Posterior cingulate gyrus (tissue), 11 donors: ENCODE measurements at regions not wholly inside any gene's neighbourhood (a gene's known extent, or its start where the extent isn't known, plus 50 kb on each side); places are given as distances from the start of the nearest gene placed in this dataset.

Source experiments
- DNase-seq, 10 donors: peaks; one replicate each; pipeline versions ENCODE4 v3.0.0 to v3.0.0-alpha.2; 2020 to 2021; ENCODE audit warnings: mixed read lengths in 3 of 10
- intact Hi-C: fragments of 100-400 bp; cut with DNase I; formaldehyde crosslinking; loops from one replicate; pipeline ENCODE4 v1.15.1; 2023

DNA sequence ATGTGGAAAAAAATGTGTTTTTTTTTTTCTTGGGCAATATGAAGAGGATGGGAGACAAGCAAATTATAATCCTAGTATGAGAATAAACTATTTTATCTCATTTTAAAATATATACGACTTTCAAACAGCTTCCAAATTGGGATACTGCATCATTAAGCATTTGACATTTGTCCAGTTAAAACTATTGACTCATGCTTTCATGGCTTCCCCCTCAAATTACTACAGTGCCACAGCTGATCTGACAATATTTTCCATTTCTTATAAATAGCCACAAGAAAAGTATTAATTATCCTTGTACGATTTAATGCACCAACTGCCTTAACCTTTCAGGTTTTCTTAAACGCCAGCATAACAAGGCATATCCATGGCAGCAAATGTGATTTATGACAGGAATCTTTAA, 1134.8 kb upstream of the ZEB2 start:
- intact Hi-C loops, result no loop called here
- no peak for DNase-seq

DNA sequence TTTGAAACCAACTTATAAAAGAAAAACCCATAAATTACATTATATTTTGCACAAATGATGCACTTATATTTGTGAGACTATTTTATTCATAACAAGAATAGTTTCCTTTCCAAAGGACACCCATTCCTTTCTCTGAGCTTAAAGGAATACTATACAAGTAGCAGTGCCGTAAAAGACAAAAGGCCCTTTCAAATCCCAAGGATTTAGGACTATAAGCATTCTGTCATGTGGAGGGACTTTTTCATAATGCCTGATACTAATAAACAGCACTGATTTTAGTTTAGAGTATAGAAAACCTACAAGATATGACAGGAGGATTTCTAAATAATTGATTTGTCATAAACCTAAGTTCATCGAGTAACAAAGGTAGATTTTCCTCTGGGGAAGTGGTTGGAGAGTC, 1134.2 kb upstream of the ZEB2 start:
- no peak for DNase-seq
- intact Hi-C loops, result no loop called here

DNA sequence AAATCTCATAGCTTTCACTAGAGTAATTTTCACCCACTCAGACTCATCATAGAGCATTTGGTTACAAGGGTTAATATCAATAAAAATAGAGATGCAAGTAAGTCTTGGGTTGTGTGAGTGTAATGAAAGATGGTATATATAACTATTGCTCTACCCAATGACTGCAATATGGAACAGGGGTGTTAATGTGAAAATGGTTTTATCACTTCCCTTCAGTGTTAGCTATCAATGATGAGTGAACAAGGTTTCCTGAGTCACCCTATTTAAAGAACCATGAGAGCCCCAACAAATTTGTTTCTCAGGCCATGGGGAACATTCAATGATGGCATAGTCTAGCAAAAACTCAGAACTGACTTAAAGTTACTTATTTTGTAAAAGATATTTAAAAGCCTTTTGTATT, 1133.6 kb upstream of the ZEB2 start:
- intact Hi-C loops, result no loop called here
- DNase-seq, result no peak

DNA sequence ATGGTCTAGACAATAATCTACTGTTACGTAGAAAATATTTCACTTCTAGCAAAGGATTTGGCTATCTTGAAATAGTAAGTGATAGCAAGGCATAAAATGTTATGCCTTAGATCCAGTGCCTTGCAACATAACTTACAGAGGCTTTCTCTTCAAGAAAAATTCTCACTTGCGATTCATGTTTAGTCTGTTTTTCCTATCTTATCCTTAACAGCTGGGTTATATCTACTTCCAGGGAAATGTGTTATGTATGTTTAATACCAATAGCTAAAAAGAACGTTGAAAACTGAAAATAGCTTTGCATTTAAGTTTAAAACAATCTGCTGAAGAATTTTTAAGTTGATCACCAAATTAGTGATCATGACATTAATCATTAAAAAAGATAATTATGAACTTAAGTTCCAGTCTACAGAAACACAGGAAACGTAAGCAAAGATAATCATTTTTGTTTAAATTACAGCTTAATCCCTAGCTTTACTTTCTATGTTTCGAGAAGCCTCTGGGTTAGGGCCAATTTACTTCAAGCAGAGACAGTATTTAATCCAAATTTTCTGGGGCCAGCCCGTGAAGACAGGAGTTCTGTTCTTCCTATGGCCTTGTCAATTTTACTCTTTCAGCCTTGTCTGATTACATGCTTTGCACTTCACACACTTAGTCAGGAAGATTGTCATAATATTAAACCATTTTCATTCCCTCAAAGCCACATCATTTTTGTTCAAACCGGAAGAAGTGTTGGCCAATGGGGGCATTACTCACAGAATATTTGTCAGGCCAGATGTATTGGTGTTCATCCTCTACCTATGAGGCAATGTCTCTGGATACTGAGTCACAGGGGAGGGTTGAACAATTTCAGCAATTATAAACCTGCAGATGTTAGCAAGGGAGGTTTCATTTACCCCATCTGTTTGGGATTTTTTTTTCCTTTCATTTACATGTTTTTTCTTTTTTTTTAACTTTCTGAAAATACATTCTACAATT, 1132.9 kb upstream of the ZEB2 start:
- intact Hi-C loops, result no loop called here
- no peak for DNase-seq

DNA sequence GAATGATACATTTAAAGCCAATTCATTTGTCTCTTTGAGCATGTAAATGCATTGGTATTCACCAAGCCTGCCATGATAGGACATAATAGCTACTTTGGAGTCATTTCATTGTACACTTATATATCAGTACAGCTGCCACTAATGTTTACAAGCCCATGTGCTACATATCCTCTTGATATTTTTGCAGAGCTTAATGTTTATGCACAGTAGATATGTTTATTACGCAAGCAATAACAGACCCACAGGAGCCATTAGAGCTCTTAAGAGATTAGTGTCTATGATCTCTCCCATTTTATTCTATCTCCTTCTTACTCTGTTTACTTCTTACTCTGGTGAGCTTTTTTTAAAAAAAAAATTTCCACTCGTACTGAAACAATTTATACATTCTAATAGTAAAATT, 1132.1 kb upstream of the ZEB2 start:
- DNase-seq, result no peak
- intact Hi-C loops, result no loop called here

DNA sequence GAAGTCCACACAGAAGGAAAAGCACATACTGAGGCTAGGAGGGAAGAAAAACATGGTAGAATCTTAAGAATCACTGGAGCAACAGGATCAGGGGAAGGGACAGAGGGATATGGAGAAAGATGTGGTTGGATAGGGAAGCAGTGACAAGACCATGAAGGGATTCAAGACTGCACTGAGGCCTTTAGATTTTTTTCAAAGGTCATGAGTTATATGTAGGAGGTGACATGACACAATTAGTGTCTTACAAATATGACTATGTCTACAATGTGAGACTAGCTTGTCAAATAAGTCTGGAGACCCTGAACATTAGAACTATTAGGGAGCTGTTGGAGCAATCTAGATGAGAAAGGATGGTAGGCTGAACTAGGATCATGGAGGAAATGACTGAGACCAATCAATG, 1130.3 kb upstream of the ZEB2 start:
- no peak for DNase-seq
- intact Hi-C loops, result no loop called here

DNA sequence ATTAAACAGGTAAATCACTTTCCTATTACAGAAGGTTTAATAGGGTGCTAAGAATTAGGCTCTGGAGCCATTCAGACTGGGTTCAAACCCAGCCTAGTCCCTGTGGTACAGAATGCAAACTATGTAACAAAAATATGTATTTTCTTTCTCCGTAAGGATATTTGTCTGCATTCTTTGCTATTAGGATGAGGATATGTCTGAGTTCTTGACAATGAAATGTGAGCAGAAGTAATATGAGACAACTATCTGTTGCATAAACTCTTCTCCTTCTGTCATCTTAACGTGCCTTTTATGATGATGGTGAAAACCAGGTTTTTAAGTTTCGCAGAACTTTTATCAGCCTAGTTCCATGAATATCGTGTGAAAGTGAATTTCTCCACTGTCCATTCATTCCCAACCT, 1129.1 kb upstream of the ZEB2 start:
- no peak for DNase-seq
- intact Hi-C loops, result no loop called here

DNA sequence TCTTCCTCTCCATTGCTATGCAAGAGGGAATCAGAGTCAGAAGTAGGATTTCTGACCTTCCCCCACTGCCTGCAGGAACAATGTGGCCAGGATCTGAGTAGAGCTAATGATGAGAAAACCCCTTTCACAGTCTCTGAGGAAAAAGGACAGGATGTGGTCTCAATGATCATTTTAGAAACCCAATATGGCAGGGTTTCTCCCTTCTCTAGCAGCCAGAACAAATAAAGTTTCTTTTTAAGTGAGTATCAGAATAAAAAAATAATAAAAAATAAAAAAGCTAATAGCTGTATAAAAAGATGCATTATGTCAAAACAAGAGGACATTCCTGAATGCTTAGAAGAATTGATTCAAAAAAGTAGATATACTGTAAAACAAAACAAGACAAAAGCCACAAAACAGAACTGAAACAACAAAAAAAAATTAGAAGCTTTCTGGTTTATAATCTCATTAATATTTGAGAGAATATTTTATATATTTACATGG, 1124.9 kb upstream of the ZEB2 start:
- intact Hi-C loops, result no loop called here
- no peak for DNase-seq

DNA sequence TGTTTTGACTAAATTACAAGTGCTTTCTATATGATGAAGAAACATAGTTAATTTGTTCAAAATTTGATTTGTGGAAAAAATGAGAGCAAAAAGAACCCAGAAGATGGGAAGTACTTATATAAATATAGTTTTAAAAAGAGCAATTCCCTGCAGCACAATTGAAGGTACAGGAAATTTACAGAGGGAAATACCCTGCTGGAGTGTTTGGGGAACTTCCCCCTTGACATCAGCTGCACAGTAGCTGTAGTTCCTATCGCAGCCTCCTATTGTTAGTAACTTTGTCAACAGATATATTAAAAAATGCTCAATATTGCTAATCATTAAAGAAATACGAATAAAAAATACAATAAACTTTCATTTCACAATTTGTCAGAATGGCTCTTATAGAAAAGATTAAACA, 1118.8 kb upstream of the ZEB2 start:
- intact Hi-C loops, result no loop called here
- DNase-seq, result no peak

DNA sequence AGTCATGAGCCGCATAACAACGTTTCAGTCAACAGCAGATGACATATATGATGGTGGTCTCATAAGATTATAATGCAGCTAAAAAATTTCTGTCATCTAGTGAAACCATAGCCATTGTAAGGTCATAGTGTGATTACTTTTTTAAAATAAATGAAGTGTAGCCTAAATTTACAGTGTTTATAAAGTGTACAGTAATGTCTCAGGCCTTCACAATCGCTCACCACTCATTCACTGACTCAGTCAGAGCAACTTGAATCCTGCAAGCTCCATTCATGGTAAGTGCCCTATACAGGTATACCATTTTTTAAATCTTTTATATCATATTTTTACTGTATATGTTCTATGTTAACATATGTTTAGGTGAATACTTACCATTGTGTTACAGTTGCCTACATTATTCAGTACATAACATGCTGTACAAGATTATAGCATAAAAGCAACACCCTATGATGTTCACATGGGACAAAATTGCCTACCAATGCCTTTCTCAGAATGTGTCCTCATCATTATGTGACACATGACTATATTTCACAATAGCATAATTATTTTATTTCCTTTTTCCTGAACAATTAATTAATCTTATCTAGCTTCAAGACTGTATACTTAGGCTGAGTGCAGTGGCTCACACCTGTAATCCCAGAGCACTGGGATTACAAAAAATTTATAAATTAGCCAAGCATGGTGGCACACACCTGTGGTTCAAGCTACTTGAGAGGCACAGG, 1115.9 kb upstream of the ZEB2 start:
- DNase-seq, result no peak
- intact Hi-C loops, result no loop called here

DNA sequence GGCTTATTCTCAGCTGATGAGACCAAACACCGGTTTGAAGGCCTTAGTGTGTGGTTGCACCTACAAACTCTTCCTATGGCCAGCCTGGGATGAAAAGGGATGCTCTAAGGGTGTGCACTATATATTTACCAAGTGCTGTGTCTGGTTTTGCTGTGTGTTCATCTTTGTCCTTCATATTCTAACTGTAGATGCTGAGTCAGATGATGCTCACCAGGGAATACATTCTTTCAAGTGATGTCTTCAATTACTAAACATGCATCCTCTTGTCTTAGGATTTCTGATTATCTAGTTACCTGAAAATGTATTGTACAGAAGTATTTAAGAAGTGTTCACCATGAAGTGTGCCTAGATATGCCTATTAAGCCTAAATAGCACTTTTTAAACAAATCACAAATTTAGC, 1111.6 kb upstream of the ZEB2 start:
- no peak for DNase-seq
- intact Hi-C loops, result no loop called here

DNA sequence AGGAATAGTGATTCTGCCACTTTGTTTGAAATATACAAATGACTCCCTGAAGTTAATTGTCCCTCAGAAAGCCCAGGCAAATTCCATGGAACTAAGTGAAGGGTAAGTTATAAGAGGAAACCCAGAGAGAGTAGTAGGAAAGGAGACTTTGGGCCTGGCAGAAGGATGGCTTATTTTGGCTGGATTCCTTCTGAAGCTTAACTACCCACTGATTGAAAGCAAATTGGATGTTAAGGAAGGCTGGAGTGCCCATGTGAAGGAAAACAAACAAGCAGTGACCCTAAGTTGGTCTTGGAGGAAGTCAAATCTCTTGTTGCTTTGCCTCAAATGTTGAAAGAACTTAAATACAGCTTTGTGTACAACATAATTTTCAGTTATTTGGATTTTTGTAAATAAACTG, 1106.4 kb upstream of the ZEB2 start:
- no peak for DNase-seq
- intact Hi-C loops, result no loop called here

DNA sequence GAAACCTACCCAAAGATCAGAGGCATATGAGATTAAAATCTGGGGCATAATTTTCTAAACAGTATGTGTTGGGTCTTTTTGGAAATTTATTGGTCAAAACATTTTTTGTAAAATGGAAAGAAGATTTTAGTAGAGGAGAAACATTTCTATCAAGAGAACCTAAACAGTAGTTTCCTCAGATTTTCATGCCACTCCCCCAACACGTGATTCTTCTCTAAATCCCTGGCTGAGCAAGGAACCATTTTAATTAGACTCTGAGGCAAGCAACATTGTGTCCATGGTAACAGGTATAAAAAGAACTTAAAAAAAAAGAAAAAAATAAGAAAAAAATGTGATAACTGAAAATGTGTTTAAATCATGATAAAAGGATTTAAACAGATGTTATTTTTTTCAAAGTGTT, 1105.2 kb upstream of the ZEB2 start:
- intact Hi-C loops, result no loop called here
- DNase-seq, result no peak

DNA sequence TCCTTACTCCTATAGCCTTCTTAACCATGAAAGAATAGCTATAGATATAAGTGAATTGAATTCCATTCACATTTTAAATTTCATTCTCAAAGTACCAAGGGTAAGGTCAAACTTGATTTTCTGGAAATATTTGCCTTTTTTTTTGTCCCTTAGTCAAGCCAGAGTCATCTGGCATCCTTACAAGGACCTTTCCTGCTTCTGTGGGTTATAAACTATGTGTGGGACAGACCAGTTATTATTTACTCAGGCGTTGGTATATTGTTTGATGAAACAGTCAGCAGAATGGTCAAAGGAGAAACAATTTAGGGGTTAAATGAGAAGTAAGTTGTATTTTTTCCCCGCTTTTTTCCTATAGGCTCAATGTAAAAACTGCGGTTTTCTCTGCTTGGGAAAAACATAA, 1103.2 kb upstream of the ZEB2 start:
- no peak for DNase-seq

DNA sequence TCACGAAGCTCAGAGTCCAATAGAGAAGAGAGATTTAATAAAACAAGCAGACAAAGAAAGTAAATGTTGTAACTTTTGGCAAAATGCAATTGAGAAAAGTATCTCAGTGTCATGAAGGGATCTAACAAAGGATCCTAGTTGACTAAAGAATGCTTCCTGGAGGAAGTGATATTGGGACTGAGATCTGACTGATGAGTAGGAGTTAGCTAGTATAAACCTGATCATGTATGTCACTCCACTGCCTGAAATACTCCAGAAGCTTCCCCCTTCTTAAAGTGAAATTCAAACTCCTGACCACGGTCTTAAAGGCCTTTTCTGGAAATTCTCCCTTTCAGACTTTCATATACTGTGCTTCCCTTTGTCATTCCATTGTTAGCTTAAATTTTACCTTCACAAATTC, 1102.4 kb upstream of the ZEB2 start:
- no peak for DNase-seq
- intact Hi-C loops, result no loop called here

More for the DNA sequence above, 1103.2 kb upstream of the ZEB2 start:
- intact Hi-C loops, result no loop called here

DNA sequence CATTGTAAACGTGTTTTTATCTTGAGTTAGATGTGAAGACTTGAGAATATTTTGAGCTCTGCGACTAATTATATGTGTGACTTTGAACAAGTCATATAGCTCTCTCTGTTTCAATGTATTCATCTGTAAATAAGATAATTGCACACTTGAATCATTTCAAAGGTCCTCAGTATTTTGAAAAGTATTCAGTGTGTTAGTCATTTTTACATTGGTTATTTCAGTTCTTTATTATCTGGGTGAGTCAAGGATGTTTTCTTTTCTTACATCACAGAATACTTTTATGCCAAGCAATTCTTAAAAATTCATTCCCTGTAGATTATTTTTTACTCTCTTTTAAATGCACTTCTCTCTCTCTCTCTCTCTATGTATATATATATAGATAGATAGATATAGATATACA, 1098.0 kb upstream of the ZEB2 start:
- no peak for DNase-seq
- intact Hi-C loops, result no loop called here

DNA sequence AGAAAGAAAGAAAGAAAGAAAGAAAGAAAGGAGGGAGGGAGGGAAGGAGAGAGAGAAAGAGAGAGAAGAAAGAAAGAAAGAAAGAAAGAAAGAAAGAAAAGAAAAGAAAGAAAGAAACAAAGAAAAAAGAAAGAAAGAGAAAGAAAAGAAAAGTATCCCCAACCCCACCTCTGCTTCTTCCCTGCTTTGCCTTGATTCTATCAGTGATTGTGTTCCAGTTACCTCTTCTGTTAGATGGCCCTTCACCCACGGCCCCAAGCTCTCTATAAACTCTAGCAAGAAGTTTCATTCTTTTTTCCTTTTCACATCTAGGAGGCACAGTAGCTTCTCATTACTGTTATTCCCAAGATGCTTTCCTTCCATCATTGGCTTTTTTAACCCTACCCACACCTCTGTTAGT, 1097.5 kb upstream of the ZEB2 start:
- intact Hi-C loops, result no loop called here
- DNase-seq, result no peak

DNA sequence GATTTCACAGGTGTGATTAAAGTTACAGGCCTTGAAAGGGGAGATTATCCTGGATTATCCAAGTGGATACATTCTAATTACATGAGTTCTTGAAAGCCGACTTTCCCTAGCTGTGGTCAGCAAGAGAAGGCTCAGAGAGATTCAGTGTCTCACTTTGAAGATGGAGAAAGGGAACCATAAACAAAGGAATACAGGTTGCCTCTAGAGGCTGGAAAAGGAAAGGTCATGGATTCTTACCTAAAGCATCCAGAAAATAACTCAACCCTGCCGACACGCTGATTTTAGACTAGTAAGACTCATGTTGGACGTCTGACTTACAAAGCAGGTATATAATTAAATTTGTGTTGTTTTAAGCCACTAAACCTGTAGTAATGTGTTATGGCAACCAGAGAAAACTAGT, 1095.7 kb upstream of the ZEB2 start:
- DNase-seq, result no peak
- intact Hi-C loops, result no loop called here

DNA sequence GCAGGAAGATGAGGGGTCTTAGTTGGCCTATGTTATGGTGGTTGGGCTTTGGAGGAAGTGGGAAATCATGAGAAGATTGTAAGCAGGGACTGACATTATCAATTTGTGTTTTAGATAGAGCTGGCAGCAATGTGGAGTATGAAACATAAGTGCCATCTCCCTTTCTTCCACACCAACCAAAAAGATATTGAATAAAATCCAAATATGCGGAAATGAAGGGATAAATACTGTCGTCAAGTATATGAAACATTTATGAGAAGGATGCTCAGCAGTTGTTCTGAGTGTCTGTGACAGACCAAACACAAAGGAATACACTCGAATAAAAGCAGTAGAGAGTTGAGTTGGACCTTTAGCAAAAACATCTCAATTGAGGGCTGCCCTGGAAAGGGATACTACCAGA, 1090.0 kb upstream of the ZEB2 start:
- no peak for DNase-seq

DNA sequence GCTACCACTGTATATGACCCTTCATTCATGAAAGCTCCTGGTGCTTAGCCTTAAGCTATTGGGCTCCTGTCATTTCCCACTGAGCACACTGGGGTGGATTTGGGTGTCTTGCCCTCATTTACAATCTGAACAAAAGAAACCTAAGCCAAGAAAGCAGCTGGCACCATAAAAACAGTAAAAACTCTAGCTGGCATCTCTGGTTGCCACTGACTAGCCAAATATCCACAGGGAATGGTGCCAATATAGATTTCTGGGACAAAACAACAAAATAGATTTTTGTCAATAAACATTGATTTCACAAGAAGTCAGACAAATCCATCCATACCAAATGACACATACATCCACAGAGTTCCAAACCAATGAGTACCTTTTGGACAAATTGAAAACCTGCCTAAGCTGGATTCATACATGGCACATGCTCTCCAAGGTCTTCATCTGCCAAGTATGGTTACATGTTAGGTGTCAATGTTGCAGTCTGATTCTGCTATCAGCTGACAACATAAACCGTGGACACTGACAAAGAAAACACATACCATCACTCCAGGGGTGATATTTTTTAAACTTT, 1081.5 kb upstream of the ZEB2 start:
- DNase-seq, result no peak
- intact Hi-C loops, result no loop called here

More for the DNA sequence above, 1090.0 kb upstream of the ZEB2 start:
- intact Hi-C loops, result no loop called here

DNA sequence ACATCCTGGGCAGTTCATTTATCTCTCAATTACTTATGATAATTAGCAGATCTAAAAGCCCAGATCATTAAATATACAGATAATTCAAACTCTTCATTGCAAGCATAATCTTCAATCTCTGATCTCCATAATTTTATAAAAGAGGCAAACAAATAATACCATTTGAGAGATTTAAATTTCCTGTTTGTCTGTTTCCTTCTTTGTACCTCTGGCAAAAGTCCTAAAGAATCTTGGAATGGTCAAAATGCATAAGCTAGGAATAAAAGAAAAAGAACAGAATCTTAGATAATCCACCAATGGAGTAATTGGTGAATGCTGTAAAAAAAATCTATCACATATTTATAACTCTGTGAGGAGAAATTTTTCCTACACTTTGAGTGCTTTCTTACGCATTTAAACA, 1080.9 kb upstream of the ZEB2 start:
- DNase-seq, result no peak
- intact Hi-C loops, result no loop called here

DNA sequence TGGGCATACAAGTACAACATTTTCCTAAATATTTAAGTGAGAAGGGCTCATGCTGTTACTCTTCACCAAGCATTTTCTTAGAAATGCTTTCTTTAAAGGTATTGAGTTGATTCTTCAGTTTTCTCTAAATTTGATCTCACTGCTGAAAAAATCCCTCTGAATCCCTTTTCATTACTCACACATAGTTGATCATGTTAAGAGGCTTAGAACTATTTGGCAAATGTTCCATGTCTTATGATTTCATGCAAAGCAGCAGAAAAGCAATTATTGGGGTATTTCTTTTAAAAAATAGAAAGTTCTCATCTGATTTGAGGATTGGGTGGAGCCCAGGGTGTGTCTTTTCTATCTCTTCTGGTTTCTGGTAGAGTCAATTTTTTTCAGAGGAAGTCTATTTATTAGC, 1079.8 kb upstream of the ZEB2 start:
- DNase-seq, result no peak

More for the DNA sequence above, 1079.8 kb upstream of the ZEB2 start:
- intact Hi-C loops, result no loop called here
